ENCODE measurements at regions not wholly inside any gene's neighbourhood (a gene's known extent, or its start where the extent isn't known, plus 50 kb on each side); places are given as distances from the start of the nearest gene placed in this dataset.

- intact Hi-C loops (cut with DNase I; ENCODE audit: low total_unique reads), result no loop called here
- no peak for DNase-seq
- WGBS, 2 donors, result 42 to 53% methylated on average over 7 to 9 of the region's 9 CpGs
- Histone ChIP-seq H3K36me3 (ENCODE audit: low read depth, missing control alignments) (no peaks in the 10 kb centered on the region), H3K4me3 (no peak overlapping the region), H3K4me1 (no peaks in the 10 kb centered on the region), H3K27ac (no peak overlapping the region), H3K9me3 (no peaks in the 10 kb centered on the region), H3K27me3 (no peaks in the 10 kb centered on the region)
- no peak for TF ChIP-seq POLR2A (IDR thresholded peaks at IDR 0.05)
- TF ChIP-seq CTCF (IDR thresholded peaks at IDR 0.05), result no peak
Observed at GRCh38 chr13:112165712-112166111, 98.8 kb downstream of the SOX1 start.

GRCh38 chr13:112168761-112169160 lies 101.8 kb downstream of the SOX1 start:
- DNase-seq, result no peak
- Histone ChIP-seq H3K4me1 (no peaks in the 10 kb centered on the region), H3K27ac (no peak overlapping the region), H3K9me3 (no peaks in the 10 kb centered on the region), H3K4me3 (no peak overlapping the region), H3K36me3 (ENCODE audit: low read depth, missing control alignments) (no peaks in the 10 kb centered on the region), H3K27me3 (no peaks in the 10 kb centered on the region)
- WGBS, 2 donors, result 81 to 92% methylated on average over 11 of the region's 11 CpGs
- intact Hi-C loops (cut with DNase I; ENCODE audit: low total_unique reads), result no loop called here
- TF ChIP-seq POLR2A (IDR thresholded peaks at IDR 0.05) (no peak), CTCF (IDR thresholded peaks at IDR 0.05) (no peak)

- H3K36me3 ChIP-seq (ENCODE audit: low read depth, missing control alignments), result no peaks in the 10 kb centered on the region
- TF ChIP-seq CTCF (IDR thresholded peaks at IDR 0.05) (no peak), POLR2A (IDR thresholded peaks at IDR 0.05) (no peak)
- H3K27ac ChIP-seq, result no peak overlapping the region
- no peak for DNase-seq
- H3K9me3 ChIP-seq, result no peaks in the 10 kb centered on the region
- intact Hi-C loops (cut with DNase I; ENCODE audit: low total_unique reads), result no loop called here
- H3K4me1 ChIP-seq, result no peaks in the 10 kb centered on the region
- H3K27me3 ChIP-seq, result no peaks in the 10 kb centered on the region
- 79 to 87% methylated on average over 15 to 17 of the region's 17 CpGs for WGBS, 2 donors
- H3K4me3 ChIP-seq, result no peak overlapping the region
Observed at GRCh38 chr13:112169941-112170822, 103.2 kb downstream of the SOX1 start.

GRCh38 chr13:112170823-112171569 lies 104.0 kb downstream of the SOX1 start:
- TF ChIP-seq CTCF (IDR thresholded peaks at IDR 0.05), result no peak
- TF ChIP-seq POLR2A (IDR thresholded peaks at IDR 0.05), result no peak
- no peaks in the 10 kb centered on the region for H3K27me3 ChIP-seq
- no peaks in the 10 kb centered on the region for H3K36me3 ChIP-seq (ENCODE audit: low read depth, missing control alignments)
- H3K4me1 ChIP-seq, result no peaks in the 10 kb centered on the region
- no peaks in the 10 kb centered on the region for H3K9me3 ChIP-seq
- DNase-seq, result no peak
- no peak overlapping the region for H3K4me3 ChIP-seq
- no peak overlapping the region for H3K27ac ChIP-seq
- intact Hi-C loops (cut with DNase I; ENCODE audit: low total_unique reads), result no loop called here
- WGBS, 2 donors, result 88 to 89% methylated on average over 14 to 15 of the region's 15 CpGs

Data from testis (tissue), 2 donors.